B cell (primary cell): ENCODE measurements at regions not wholly inside any gene's neighbourhood (a gene's known extent, or its start where the extent isn't known, plus 50 kb on each side); places are given as distances from the start of the nearest gene placed in this dataset.

ENCODE experiments used
- ATAC-seq: fragments of 200-7000 bp; cut with Tn5 transposase; one replicate; pipeline ENCODE4 v1.10.0; 2021; ENCODE audit warnings: low read depth, mild to moderate bottlenecking, moderate number of reproducible peaks, moderate library complexity
- CTCF ChIA-PET: fragments of 350-600 bp; sonication (Branson Sonifier 250); formaldehyde crosslinking; loops from one replicate; lab custom pipeline; 2021; ENCODE audit warnings: antibody characterized with exemption, inconsistent platforms; lab: Charles Lee
- POLR2A ChIA-PET: fragments of 350-600 bp; sonication (Branson Sonifier 250); formaldehyde crosslinking; loops from one replicate; lab custom pipeline; 2021; ENCODE audit warnings: antibody characterized with exemption; lab: Charles Lee
- DNase-seq: peaks from one replicate; pipeline ENCODE4 v3.0.0; 2013
- H2AFZ ChIP-seq: 2 replicates; pipeline ENCODE4 v1.6.1; 2012; ENCODE audit warnings: mild to moderate bottlenecking, low read depth, low read length; ENCODE audit not compliant: insufficient read depth, poor library complexity, severe bottlenecking
- H3K27ac ChIP-seq, 2 donors: 1 replicate in 1 of 2; 2 replicates in 1 of 2; pipeline ENCODE4 v1.5.1; 2012 to 2013; ENCODE audit warnings: low read length in 2 of 2, mild to moderate bottlenecking in 2 of 2, moderate library complexity in 1 of 2
- H3K27me3 ChIP-seq, 4 experiments: fragments of 200-600 bp in 1 of 4; sonication (generic) in 1 of 4; replicated peaks in 1 of 4; 1 replicate in 2 of 4; 2 replicates in 2 of 4; pipeline versions ENCODE4 v1.6.1 to v1.7.0; 2013 to 2016; ENCODE audit warnings: low read length in 3 of 4, mild to moderate bottlenecking in 2 of 4, mixed read lengths in 1 of 4, moderate library complexity in 1 of 4; ENCODE audit not compliant: insufficient read depth in 4 of 4, control insufficient read depth in 3 of 4; ENCODE audit errors: control extremely low read depth in 1 of 4
- H3K36me3 ChIP-seq, 2 experiments: replicated peaks in 1 of 2; 1 replicate in 1 of 2; 2 replicates in 1 of 2; pipeline versions ENCODE4 v1.6.1 to v1.7.1; 2013; ENCODE audit warnings: low read length in 1 of 2; ENCODE audit not compliant: insufficient read depth in 2 of 2, control insufficient read depth in 1 of 2; ENCODE audit errors: control extremely low read depth in 1 of 2, extremely low read depth in 1 of 2
- H3K4me1 ChIP-seq, 2 donors: fragments of 200-600 bp in 1 of 2; sonication (generic) in 1 of 2; 1 replicate in 1 of 2; 2 replicates in 1 of 2; pipeline versions ENCODE4 v1.5.1 to v1.6.1; 2013 to 2017; ENCODE audit warnings: low read length in 2 of 2; ENCODE audit not compliant: control insufficient read depth in 2 of 2, insufficient read depth in 2 of 2
- H3K4me2 ChIP-seq: replicated peaks from 2 replicates; pipeline ENCODE3; 2012; ENCODE audit warnings: mild to moderate bottlenecking, low read depth, low read length; ENCODE audit not compliant: poor library complexity, severe bottlenecking
- H3K4me3 ChIP-seq, 5 experiments: fragments of 200-600 bp in 1 of 5; sonication (generic) in 1 of 5; 1 replicate in 3 of 5; 2 replicates in 2 of 5; pipeline versions ENCODE4 v1.5.1 to v1.7.0; 2011 to 2016; ENCODE audit warnings: low read length in 4 of 5, mild to moderate bottlenecking in 4 of 5, low read depth in 2 of 5, control low read depth in 1 of 5, moderate library complexity in 1 of 5; ENCODE audit not compliant: insufficient read depth in 1 of 5; ENCODE audit errors: control extremely low read depth in 1 of 5, extremely low read depth in 1 of 5
- H3K79me2 ChIP-seq: fragments of 200-600 bp; sonication (generic); one replicate; pipeline ENCODE4 v1.6.0; 2016; ENCODE audit warnings: low read length; ENCODE audit not compliant: control insufficient read depth, insufficient read depth
- H3K9ac ChIP-seq: fragments of 200-600 bp; sonication (generic); 2 replicates; pipeline ENCODE4 v1.6.1; 2017; ENCODE audit warnings: mild to moderate bottlenecking, low read length, moderate library complexity
- H3K9me3 ChIP-seq, 3 donors: one replicate each; pipeline versions ENCODE4 v1.6.1 to v1.7.1; 2013; ENCODE audit warnings: low read length in 2 of 3; ENCODE audit not compliant: control insufficient read depth in 2 of 3, insufficient read depth in 1 of 3; ENCODE audit errors: control extremely low read depth in 1 of 3
- H4K20me1 ChIP-seq: 2 replicates; pipeline ENCODE4 v1.6.0; 2012; ENCODE audit warnings: mild to moderate bottlenecking, low read length; ENCODE audit not compliant: insufficient read depth, control insufficient read depth, poor library complexity, severe bottlenecking
- H3K27ac Mint-ChIP-seq: one replicate; pipeline ENCODE4 v1.8.0; 2021; ENCODE audit warnings: mixed read lengths
- H3K27me3 Mint-ChIP-seq: one replicate; pipeline ENCODE4 v1.8.0; 2021; ENCODE audit warnings: mixed read lengths
- H3K4me1 Mint-ChIP-seq: one replicate; pipeline ENCODE4 v1.8.0; 2021; ENCODE audit warnings: mixed read lengths
- H3K4me3 Mint-ChIP-seq: one replicate; pipeline ENCODE4 v1.8.0; 2021; ENCODE audit warnings: mixed read lengths
- H3K9me3 Mint-ChIP-seq: one replicate; pipeline ENCODE4 v1.8.0; 2022; ENCODE audit warnings: mixed read lengths; ENCODE audit not compliant: insufficient read depth
- CTCF ChIP-seq: fragments of 200-600 bp; IDR thresholded peaks from one replicate; pipeline ENCODE4 v1.8.0; 2022; ENCODE audit warnings: antibody characterized with exemption, mild to moderate bottlenecking
- EZH2 ChIP-seq: IDR thresholded peaks from 2 replicates; pipeline ENCODE4 v1.6.1; 2012; ENCODE audit warnings: borderline replicate concordance, low read depth, mild to moderate bottlenecking, moderate library complexity, low read length; ENCODE audit not compliant: insufficient read depth, poor library complexity, severe bottlenecking
- WGBS: methylation state at CpG from one replicate; pipeline ENCODE4 v1.1.5; 2013; ENCODE audit warnings: missing lambda C conversion rate; ENCODE audit not compliant: insufficient coverage; 5-methylcytosine and 5-hydroxymethylcytosine counted together
- intact Hi-C: fragments of 100-400 bp; cut with micrococcal nuclease; formaldehyde crosslinking; loops from one replicate; pipeline ENCODE4 v1.10.0; 2022

GRCh38 chr1:194300340-194300739, 1113.9 kb upstream of the B3GALT2 start:
- ChIA-PET CTCF (no interaction called here), POLR2A (no interaction called here)
- H3K4me3 Mint-ChIP-seq: no peak overlapping the region
- ATAC-seq (no peak), DNase-seq (no peak)
- Histone ChIP-seq H3K27me3 (peaks cover 0 to 4% (median 3%) of the 10 kb centered on the region in 4 experiments), H3K36me3 (no peaks in the 10 kb centered on the region), H3K9me3 (no peaks in the 10 kb centered on the region), H3K4me1 (no peaks in the 10 kb centered on the region), H3K9ac (no peak overlapping the region), H3K4me3 (no peak overlapping the region), H3K79me2 (no peaks in the 10 kb centered on the region), H2AFZ (no peak overlapping the region), H3K27ac (no peak overlapping the region), H4K20me1 (no peaks in the 10 kb centered on the region), H3K4me2 (no peak overlapping the region)
- 67% methylated on average over 1 of the region's 1 CpG for WGBS
- no peak overlapping the region for H3K27ac Mint-ChIP-seq
- TF ChIP-seq CTCF (no peak), EZH2 (no peak)
- H3K4me1 Mint-ChIP-seq: peaks cover 3% of the 10 kb centered on the region
- peaks cover 21% of the 10 kb centered on the region for H3K27me3 Mint-ChIP-seq
- H3K9me3 Mint-ChIP-seq: no peaks in the 10 kb centered on the region
- intact Hi-C loops: no loop called here

GRCh38 chr1:194298007-194298598, 1111.7 kb upstream of the B3GALT2 start:
- POLR2A ChIA-PET: no interaction called here
- intact Hi-C loops: loop anchor here (5.0 to 10.0 kb wide), 3 partner anchors 133 to 1826 kb away; no protein-coding TSS in a partner anchor
- 83% methylated on average over 1 of the region's 1 CpG for WGBS

More at GRCh38 chr1:194298007-194298598, 1111.7 kb upstream of the B3GALT2 start:
- H3K36me3 ChIP-seq: no peaks in the 10 kb centered on the region
- H3K4me1 Mint-ChIP-seq: peaks cover 4% of the 10 kb centered on the region
- no peaks in the 10 kb centered on the region for H3K79me2 ChIP-seq
- TF ChIP-seq EZH2 (no peak), CTCF (no peak)
- H3K4me2 ChIP-seq: no peak overlapping the region
- ATAC-seq (no peak), DNase-seq (no peak)
- H2AFZ ChIP-seq: no peak overlapping the region
- H4K20me1 ChIP-seq: no peaks in the 10 kb centered on the region
- no peaks in the 10 kb centered on the region for H3K9me3 ChIP-seq
- CTCF ChIA-PET: interaction anchor here (1.0 kb wide), 1 partner anchor 228 kb away, joined by 7 read pairs; no protein-coding TSS in a partner anchor
- no peak overlapping the region for H3K27ac ChIP-seq
- H3K27me3 Mint-ChIP-seq: peaks cover 21% of the 10 kb centered on the region
- no peak overlapping the region for H3K9ac ChIP-seq
- no peak overlapping the region for H3K4me3 ChIP-seq
- no peak overlapping the region for H3K27ac Mint-ChIP-seq
- H3K27me3 ChIP-seq: peaks cover 0 to 9% (median 3%) of the 10 kb centered on the region in 4 experiments
- H3K4me3 Mint-ChIP-seq: no peak overlapping the region
- H3K9me3 Mint-ChIP-seq: no peaks in the 10 kb centered on the region
- H3K4me1 ChIP-seq: no peaks in the 10 kb centered on the region
